Fibroblast of lung (primary cell): ENCODE measurements at regions not wholly inside any gene's neighbourhood (a gene's known extent, or its start where the extent isn't known, plus 50 kb on each side); places are given as distances from the start of the nearest gene placed in this dataset.

Source experiments
- EZH2 ChIP-seq: IDR thresholded peaks from 2 replicates; pipeline ENCODE4 v1.5.1; 2012; ENCODE audit warnings: low read length, control low read depth, mild to moderate bottlenecking; ENCODE audit errors: missing control alignments
- TF ChIP-seq, protein P1 (sequence below), 2 donors: IDR thresholded peaks in 1 of 2; conservative IDR thresholded peaks in 1 of 2; 1 replicate in 1 of 2; 2 replicates in 1 of 2; pipeline ENCODE4 v1.5.1; 2011 to 2012; ENCODE audit warnings: low read length in 2 of 2, control low read depth in 1 of 2, inconsistent platforms in 1 of 2, low read depth in 1 of 2, mild to moderate bottlenecking in 1 of 2

DNA sequence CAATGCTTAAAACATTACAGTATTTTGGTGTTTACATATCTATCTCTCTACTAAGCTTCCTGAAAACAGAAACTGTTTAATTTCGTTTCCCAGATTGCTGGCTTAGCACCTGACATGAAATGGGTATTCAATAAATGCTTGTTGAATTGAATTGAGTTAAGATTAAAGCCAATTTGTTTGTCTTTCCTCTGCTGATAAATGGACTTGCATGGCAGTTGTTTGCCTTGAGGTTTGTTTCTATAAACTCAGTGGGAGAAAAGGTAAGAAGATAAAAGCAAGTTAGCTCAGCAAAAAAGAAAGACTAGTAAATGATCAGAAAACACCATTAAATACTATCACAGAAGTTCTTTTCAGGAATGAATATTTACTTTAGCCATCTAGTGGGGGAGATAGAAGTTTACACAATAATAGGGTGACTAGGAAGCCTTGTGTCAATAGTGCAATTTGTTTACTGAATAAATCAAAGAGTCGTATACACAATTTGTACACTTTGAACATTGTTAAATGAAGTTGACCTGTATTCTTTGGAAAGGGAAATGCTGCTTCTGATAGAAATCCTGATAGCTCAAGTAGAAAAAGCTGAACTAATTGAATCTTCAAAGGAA is 754.5 kb upstream of the FAM98A start:
- TF ChIP-seq, protein P1, sequence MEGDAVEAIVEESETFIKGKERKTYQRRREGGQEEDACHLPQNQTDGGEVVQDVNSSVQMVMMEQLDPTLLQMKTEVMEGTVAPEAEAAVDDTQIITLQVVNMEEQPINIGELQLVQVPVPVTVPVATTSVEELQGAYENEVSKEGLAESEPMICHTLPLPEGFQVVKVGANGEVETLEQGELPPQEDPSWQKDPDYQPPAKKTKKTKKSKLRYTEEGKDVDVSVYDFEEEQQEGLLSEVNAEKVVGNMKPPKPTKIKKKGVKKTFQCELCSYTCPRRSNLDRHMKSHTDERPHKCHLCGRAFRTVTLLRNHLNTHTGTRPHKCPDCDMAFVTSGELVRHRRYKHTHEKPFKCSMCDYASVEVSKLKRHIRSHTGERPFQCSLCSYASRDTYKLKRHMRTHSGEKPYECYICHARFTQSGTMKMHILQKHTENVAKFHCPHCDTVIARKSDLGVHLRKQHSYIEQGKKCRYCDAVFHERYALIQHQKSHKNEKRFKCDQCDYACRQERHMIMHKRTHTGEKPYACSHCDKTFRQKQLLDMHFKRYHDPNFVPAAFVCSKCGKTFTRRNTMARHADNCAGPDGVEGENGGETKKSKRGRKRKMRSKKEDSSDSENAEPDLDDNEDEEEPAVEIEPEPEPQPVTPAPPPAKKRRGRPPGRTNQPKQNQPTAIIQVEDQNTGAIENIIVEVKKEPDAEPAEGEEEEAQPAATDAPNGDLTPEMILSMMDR (conservative IDR thresholded peaks at IDR 0.05 in 1 of 2, IDR thresholded peaks at IDR 0.05 in 1 of 2; ENCODE audit: low read depth in 1 of 2, low read length in 2 of 2): no peak
- no peak for TF ChIP-seq EZH2
